K562 (cell line): ENCODE measurements at regions not wholly inside any gene's neighbourhood (a gene's known extent, or its start where the extent isn't known, plus 50 kb on each side); places are given as distances from the start of the nearest gene placed in this dataset.

Experiments used
- ATAC-seq: fragments of 200-7000 bp; cut with Tn5 transposase; 3 replicates; pipeline ENCODE4 v1.9.1; 2020; ENCODE audit warnings: moderate library complexity
- BruUV-seq: library from RNA; stranded (reverse); fragments of 400-500 nt; replicated peaks from 2 replicates; lab custom pipeline; 2021; lab: Mats Ljungman, UMichigan
- CTCF ChIA-PET: fragments of 300-600 bp; formaldehyde crosslinking; extraction: SDS; loops from one replicate; lab custom pipeline; 2021; ENCODE audit warnings: low intra/inter-chr PET ratio; lab: Yijun Ruan, JAX
- POLR2A ChIA-PET: fragments of 300-600, 350-650 bp; sonication (Branson Sonifier 250); formaldehyde crosslinking; extraction: SDS; loops from one replicate; lab custom pipeline; 2021; ENCODE audit warnings: antibody characterized with exemption, inconsistent platforms; lab: Yijun Ruan, JAX
- DNase-seq, 4 experiments: peaks; one replicate each; pipeline versions ENCODE4 v3.0.0 to v3.0.0-alpha.2; 2011 to 2018; ENCODE audit warnings: low spot score in 3 of 4, mixed read lengths in 3 of 4; ENCODE audit errors: extremely low read depth in 1 of 4
- FAIRE-seq: peaks from 2 replicates; lab custom pipeline; 2011; peaks lifted over from hg19 to GRCh38; lab: Jason Lieb, UNC
- H2AFZ ChIP-seq: 2 replicates; pipeline ENCODE4 v1.6.0; 2011; ENCODE audit warnings: low read depth, low read length, control low read depth, inconsistent platforms
- H3K27ac ChIP-seq: fragments of 200-600 bp; 3 replicates; pipeline ENCODE4 v1.8.0; 2011; ENCODE audit warnings: low read depth, mild to moderate bottlenecking, control low read depth, inconsistent platforms, low read length, moderate library complexity, mixed read lengths; ENCODE audit errors: extremely low read depth
- H3K27me3 ChIP-seq, 2 experiments: fragments of 300-600 bp in 1 of 2; 2 replicates in 1 of 2; 3 replicates in 1 of 2; pipeline versions ENCODE4 v1.6.0 to v1.8.0; 2011; ENCODE audit warnings: inconsistent platforms in 2 of 2, low read length in 2 of 2, mild to moderate bottlenecking in 1 of 2, mixed read lengths in 1 of 2, moderate library complexity in 1 of 2; ENCODE audit not compliant: control insufficient read depth in 2 of 2, insufficient read depth in 2 of 2
- H3K36me3 ChIP-seq: fragments of 300-600 bp; 3 replicates; pipeline ENCODE4 v1.8.0; 2011; ENCODE audit warnings: mild to moderate bottlenecking, low read length, inconsistent platforms; ENCODE audit not compliant: control insufficient read depth, insufficient read depth
- H3K4me1 ChIP-seq, 2 experiments: fragments of 200-600 bp in 1 of 2; replicated peaks in 1 of 2; 2 replicates in 1 of 2; 3 replicates in 1 of 2; pipeline versions ENCODE4 v1.5.1 to v1.8.0; 2011; ENCODE audit warnings: inconsistent platforms in 2 of 2, low read length in 2 of 2, mild to moderate bottlenecking in 1 of 2, mixed read lengths in 1 of 2, moderate library complexity in 1 of 2; ENCODE audit not compliant: control insufficient read depth in 2 of 2, insufficient read depth in 2 of 2
- H3K4me2 ChIP-seq: 2 replicates; pipeline ENCODE4 v1.6.1; 2011; ENCODE audit warnings: low read length, control low read depth, inconsistent platforms, mixed read lengths; ENCODE audit not compliant: insufficient read depth
- H3K4me3 ChIP-seq: fragments of 200-600 bp; sonication (generic), shearing (Covaris generic); 2 replicates; pipeline ENCODE4 v1.5.1; 2016; ENCODE audit warnings: control low read depth, inconsistent platforms
- H3K79me2 ChIP-seq: fragments of 200-600 bp; 3 replicates; pipeline ENCODE4 v1.8.0; 2011; ENCODE audit warnings: low read length, inconsistent platforms; ENCODE audit not compliant: control insufficient read depth, insufficient read depth
- H3K9ac ChIP-seq, 2 experiments: 2 replicates each; pipeline versions ENCODE4 v1.6.0 to v1.6.1; 2011; ENCODE audit warnings: low read depth in 2 of 2, low read length in 2 of 2, control low read depth in 1 of 2, inconsistent platforms in 1 of 2, mild to moderate bottlenecking in 1 of 2, mixed read lengths in 1 of 2; ENCODE audit not compliant: insufficient read depth in 1 of 2
- H3K9me1 ChIP-seq: one replicate; pipeline ENCODE4 v1.6.0; 2011; ENCODE audit warnings: inconsistent platforms, mild to moderate bottlenecking, low read length, moderate library complexity; ENCODE audit not compliant: control insufficient read depth, insufficient read depth
- H3K9me3 ChIP-seq: replicated peaks from 2 replicates; pipeline ENCODE4 v1.5.1; 2011; ENCODE audit warnings: low read depth, low read length, inconsistent platforms; ENCODE audit not compliant: control insufficient read depth, insufficient read depth
- H4K20me1 ChIP-seq: replicated peaks from 2 replicates; pipeline ENCODE4 v1.6.1; 2011; ENCODE audit warnings: low read length, inconsistent platforms, mixed read lengths; ENCODE audit not compliant: control insufficient read depth, insufficient read depth
- CBFB ChIP-seq: sonication (generic); formaldehyde crosslinking; IDR thresholded peaks from 2 replicates; pipeline ENCODE4 v1.4.0; 2020; ENCODE audit warnings: mild to moderate bottlenecking, missing genetic modification reagents
- CEBPZ ChIP-seq: fragments of 150-350 bp; IDR thresholded peaks from 2 replicates; pipeline ENCODE4 v1.6.1; 2014; ENCODE audit warnings: low read depth, mild to moderate bottlenecking, low read length, borderline replicate concordance
- CGGBP1 ChIP-seq: fragments of 250-450 bp; sonication (Bioruptor Pico); IDR thresholded peaks from 2 replicates; pipeline ENCODE4 v1.9.0; 2021; ENCODE audit warnings: mild to moderate bottlenecking
- CREB3L1 ChIP-seq: fragments of 450-650 bp; IDR thresholded peaks from 2 replicates; pipeline ENCODE4 v1.6.1; 2014; ENCODE audit warnings: low read depth, mild to moderate bottlenecking, moderate library complexity, borderline replicate concordance
- NCOA1 ChIP-seq: fragments of 450-650 bp; IDR thresholded peaks from 2 replicates; pipeline ENCODE4 v1.6.1; 2016; ENCODE audit warnings: low read depth
- RNF2 ChIP-seq: sonication (generic); IDR thresholded peaks from 2 replicates; pipeline ENCODE4 v1.6.1; 2016
- TCFL5 ChIP-seq: fragments of 250-450 bp; sonication (Bioruptor Pico); conservative IDR thresholded peaks from 2 replicates; pipeline ENCODE4 v1.6.1; 2021; ENCODE audit warnings: mild to moderate bottlenecking, moderate library complexity, matching md5 sums
- ZNF280B ChIP-seq: fragments of 250-450 bp; sonication (Bioruptor Pico); IDR thresholded peaks from 2 replicates; pipeline ENCODE4 v1.5.1; 2021; ENCODE audit warnings: mild to moderate bottlenecking
- ZNF592 ChIP-seq: fragments of 450-650 bp; IDR thresholded peaks from 2 replicates; pipeline ENCODE4 v1.6.1; 2017; ENCODE audit warnings: antibody characterized with exemption, mild to moderate bottlenecking
- ZZZ3 ChIP-seq: fragments of 450-650 bp; IDR thresholded peaks from 2 replicates; pipeline ENCODE4 v1.6.1; 2016; ENCODE audit warnings: antibody characterized with exemption, mild to moderate bottlenecking, moderate library complexity
- WGBS: fragments of 100-300 bp; shearing (Covaris generic); methylation state at CpG from one replicate; pipeline ENCODE4 v1.1.6; 2016; ENCODE audit warnings: low coverage, mixed read lengths; ENCODE audit not compliant: insufficient coverage; ENCODE audit errors: missing lambda C conversion rate; 5-methylcytosine and 5-hydroxymethylcytosine counted together
- in situ Hi-C: fragments of 300-500 bp; cut with MboI; formaldehyde crosslinking; loops from 4 replicates; pipeline ENCODE4 v1.15.0; 2018; ENCODE audit warnings: inconsistent platforms, mixed read lengths
- intact Hi-C: fragments of 100-400 bp; cut with micrococcal nuclease; formaldehyde crosslinking; loops from 2 replicates; pipeline ENCODE4 v1.14.2; 2022

- FAIRE-seq = no peak
- DNase-seq = no peak
- Histone ChIP-seq H3K27me3 (no peaks in the 10 kb centered on the region), H4K20me1 (no peaks in the 10 kb centered on the region), H3K4me1 (peaks cover 0 to 9% of the 10 kb centered on the region in 2 experiments), H2AFZ (no peak overlapping the region), H3K9me1 (no peaks in the 10 kb centered on the region), H3K27ac (no peak overlapping the region), H3K4me2 (no peak overlapping the region), H3K9me3 (no peaks in the 10 kb centered on the region), H3K9ac (no peak overlapping the region), H3K79me2 (no peaks in the 10 kb centered on the region), H3K4me3 (no peak overlapping the region), H3K36me3 (no peaks in the 10 kb centered on the region)
- ATAC-seq = no peak
- POLR2A ChIA-PET = no interaction called here
- in situ Hi-C loops (no loop called here), intact Hi-C loops (no loop called here)
- WGBS = 11% methylated on average over 6 of the region's 6 CpGs
- BruUV-seq = no TSS peak
- CTCF ChIA-PET = no interaction called here
- TF ChIP-seq TCFL5 (CRISPR knock-in tag) = no peak
- no peak for TF ChIP-seq ZNF592
- TF ChIP-seq CEBPZ = no peak
- TF ChIP-seq ZZZ3 = no peak
- TF ChIP-seq CBFB (CRISPR knock-in tag) = no peak
- TF ChIP-seq CGGBP1 (CRISPR knock-in tag) = no peak
- no peak for TF ChIP-seq RNF2
- TF ChIP-seq CREB3L1 = no peak
- no peak for TF ChIP-seq ZNF280B (CRISPR knock-in tag)
- no peak for TF ChIP-seq NCOA1
Measured at GRCh38 chr2:217215877-217216276, 356.0 kb upstream of the TNP1 start.
